ENCODE measurements at regions not wholly inside any gene's neighbourhood (a gene's known extent, or its start where the extent isn't known, plus 50 kb on each side); places are given as distances from the start of the nearest gene placed in this dataset.

DNA sequence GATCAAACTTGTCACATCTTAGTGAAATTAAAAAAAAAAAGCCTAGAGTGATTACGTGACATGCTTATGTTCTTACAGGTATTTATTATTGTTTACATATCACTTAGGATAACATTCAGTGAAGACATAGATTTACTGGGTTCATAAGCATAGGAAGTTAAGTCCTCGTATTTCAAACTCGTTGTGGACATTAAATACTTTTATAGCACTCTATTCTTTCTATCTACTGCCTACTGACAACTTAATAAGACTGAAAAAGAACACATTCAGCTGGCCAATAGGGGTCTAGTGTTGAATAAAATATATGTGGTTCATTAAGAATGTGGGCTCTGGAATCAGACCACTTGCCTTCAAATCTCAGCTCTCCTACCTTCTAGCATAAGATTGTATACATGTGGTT, 1927.4 kb downstream of the PCDH9 start:
- POLR2A ChIA-PET: no interaction called here

GRCh38 chr13:65301506-65301905, 1928.6 kb downstream of the PCDH9 start:
- Histone ChIP-seq H3K4me3 (ENCODE audit: low read depth, low read length) (no peak overlapping the region), H3K27ac (ENCODE audit: low read depth, low read length) (no peak overlapping the region), H3K27me3 (ENCODE audit: control insufficient read depth, insufficient read depth, low read length) (no peaks in the 10 kb centered on the region), H3K9me3 (ENCODE audit: control insufficient read depth, insufficient read depth, low read length) (no peaks in the 10 kb centered on the region)
- TF ChIP-seq, protein P1, sequence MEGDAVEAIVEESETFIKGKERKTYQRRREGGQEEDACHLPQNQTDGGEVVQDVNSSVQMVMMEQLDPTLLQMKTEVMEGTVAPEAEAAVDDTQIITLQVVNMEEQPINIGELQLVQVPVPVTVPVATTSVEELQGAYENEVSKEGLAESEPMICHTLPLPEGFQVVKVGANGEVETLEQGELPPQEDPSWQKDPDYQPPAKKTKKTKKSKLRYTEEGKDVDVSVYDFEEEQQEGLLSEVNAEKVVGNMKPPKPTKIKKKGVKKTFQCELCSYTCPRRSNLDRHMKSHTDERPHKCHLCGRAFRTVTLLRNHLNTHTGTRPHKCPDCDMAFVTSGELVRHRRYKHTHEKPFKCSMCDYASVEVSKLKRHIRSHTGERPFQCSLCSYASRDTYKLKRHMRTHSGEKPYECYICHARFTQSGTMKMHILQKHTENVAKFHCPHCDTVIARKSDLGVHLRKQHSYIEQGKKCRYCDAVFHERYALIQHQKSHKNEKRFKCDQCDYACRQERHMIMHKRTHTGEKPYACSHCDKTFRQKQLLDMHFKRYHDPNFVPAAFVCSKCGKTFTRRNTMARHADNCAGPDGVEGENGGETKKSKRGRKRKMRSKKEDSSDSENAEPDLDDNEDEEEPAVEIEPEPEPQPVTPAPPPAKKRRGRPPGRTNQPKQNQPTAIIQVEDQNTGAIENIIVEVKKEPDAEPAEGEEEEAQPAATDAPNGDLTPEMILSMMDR (IDR thresholded peaks at IDR 0.05; ENCODE audit: low read depth, low read length): no peak
- CTCF ChIA-PET: interaction anchor here (0.5 kb wide), 1 partner anchor 1434 kb away, joined by 6 read pairs; no protein-coding TSS in a partner anchor
- POLR2A ChIA-PET: no interaction called here
- DNase-seq (ENCODE audit: low read depth, low spot score): no peak

More for the DNA sequence above, 1927.4 kb downstream of the PCDH9 start:
- no peak for DNase-seq (ENCODE audit: low read depth, low spot score)
- CTCF ChIA-PET: no interaction called here
- Histone ChIP-seq H3K4me3 (ENCODE audit: low read depth, low read length) (no peak overlapping the region), H3K27me3 (ENCODE audit: control insufficient read depth, insufficient read depth, low read length) (no peaks in the 10 kb centered on the region), H3K27ac (ENCODE audit: low read depth, low read length) (no peak overlapping the region), H3K9me3 (ENCODE audit: control insufficient read depth, insufficient read depth, low read length) (no peaks in the 10 kb centered on the region)
- TF ChIP-seq, protein P1 (IDR thresholded peaks at IDR 0.05; ENCODE audit: low read depth, low read length): no peak

- H3K27me3 ChIP-seq (ENCODE audit: control insufficient read depth, insufficient read depth, low read length): no peaks in the 10 kb centered on the region
- POLR2A ChIA-PET: no interaction called here
- H3K27ac ChIP-seq (ENCODE audit: low read depth, low read length): no peak overlapping the region
- H3K9me3 ChIP-seq (ENCODE audit: control insufficient read depth, insufficient read depth, low read length): no peaks in the 10 kb centered on the region
- TF ChIP-seq, protein P1 (IDR thresholded peaks at IDR 0.05; ENCODE audit: low read depth, low read length): no peak
- H3K4me3 ChIP-seq (ENCODE audit: low read depth, low read length): no peak overlapping the region
- DNase-seq (ENCODE audit: low read depth, low spot score): no peak
- CTCF ChIA-PET: no interaction called here
Measured at GRCh38 chr13:65300220-65300619, 1929.9 kb downstream of the PCDH9 start.

- no peak overlapping the region for H3K4me3 ChIP-seq (ENCODE audit: low read depth, low read length)
- CTCF ChIA-PET: no interaction called here
- no peaks in the 10 kb centered on the region for H3K27me3 ChIP-seq (ENCODE audit: control insufficient read depth, insufficient read depth, low read length)
- POLR2A ChIA-PET: no interaction called here
- DNase-seq (ENCODE audit: low read depth, low spot score): no peak
- no peaks in the 10 kb centered on the region for H3K9me3 ChIP-seq (ENCODE audit: control insufficient read depth, insufficient read depth, low read length)
- TF ChIP-seq, protein P1 (IDR thresholded peaks at IDR 0.05; ENCODE audit: low read depth, low read length): no peak
- no peak overlapping the region for H3K27ac ChIP-seq (ENCODE audit: low read depth, low read length)
Measured at GRCh38 chr13:65293530-65294198, 1936.5 kb downstream of the PCDH9 start.

DNA sequence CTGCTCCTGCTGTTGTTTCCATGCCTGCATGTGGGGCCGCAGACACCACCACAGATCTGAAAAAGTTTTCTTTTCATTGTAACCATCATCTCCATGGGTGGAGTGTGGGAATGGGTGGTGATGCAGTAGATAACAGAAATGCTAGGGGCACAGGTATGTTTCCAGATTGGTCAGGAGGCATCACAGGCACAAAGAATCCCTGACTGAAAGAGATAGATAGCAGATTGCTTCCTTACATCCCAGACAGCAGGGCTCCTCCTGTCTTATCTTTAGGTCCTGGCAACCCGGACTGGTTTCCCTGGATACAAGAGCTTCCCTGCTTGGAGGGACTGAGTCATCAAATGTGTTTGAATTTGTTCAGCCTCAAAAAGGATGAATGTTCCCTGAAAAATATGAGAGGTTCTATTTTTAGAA, 1937.6 kb downstream of the PCDH9 start:
- Histone ChIP-seq H3K27ac (ENCODE audit: low read depth, low read length) (no peak overlapping the region), H3K9me3 (ENCODE audit: control insufficient read depth, insufficient read depth, low read length) (no peaks in the 10 kb centered on the region), H3K4me3 (ENCODE audit: low read depth, low read length) (no peak overlapping the region), H3K27me3 (ENCODE audit: control insufficient read depth, insufficient read depth, low read length) (no peaks in the 10 kb centered on the region)
- TF ChIP-seq, protein P1 (IDR thresholded peaks at IDR 0.05; ENCODE audit: low read depth, low read length): peak; percentile 25; the same call in 1 of the 2 replicates
- DNase-seq (ENCODE audit: low read depth, low spot score): peak; percentile 36
- POLR2A ChIA-PET: no interaction called here
- CTCF ChIA-PET: interaction anchor here (0.9 kb wide), 1 partner anchor 820 kb away, joined by 4 read pairs; no protein-coding TSS in a partner anchor

Measured in AG04450 (cell line).